T1000 (cell line): ENCODE measurements at regions not wholly inside any gene's neighbourhood (a gene's known extent, or its start where the extent isn't known, plus 50 kb on each side); places are given as distances from the start of the nearest gene placed in this dataset.

Experiments used
- DNase-seq: peaks from one replicate; lab custom pipeline; 2025; ENCODE audit warnings: mixed read lengths; lab: John Stamatoyannopoulos, UW

DNA sequence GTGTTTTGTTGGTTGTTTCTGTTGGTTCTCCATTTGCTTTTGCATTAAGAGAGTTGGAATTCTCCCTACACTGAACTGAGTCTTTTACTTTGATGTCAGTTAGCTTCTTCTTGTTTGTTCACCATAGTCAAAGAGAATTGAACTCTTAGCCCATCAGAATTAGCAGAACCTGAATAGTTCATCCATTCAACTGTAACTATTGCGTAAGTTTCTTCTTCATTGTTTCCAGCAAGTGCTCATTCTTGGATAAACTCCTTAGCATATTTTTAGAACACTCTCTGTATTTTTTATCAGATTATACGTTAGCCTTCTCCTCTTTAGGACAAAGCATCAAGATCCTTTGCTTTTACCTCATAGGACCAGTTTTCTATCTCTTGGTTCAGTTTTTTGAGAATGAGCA is 128.4 kb upstream of the RAB11FIP2 start:
- DNase-seq: no peak

DNA sequence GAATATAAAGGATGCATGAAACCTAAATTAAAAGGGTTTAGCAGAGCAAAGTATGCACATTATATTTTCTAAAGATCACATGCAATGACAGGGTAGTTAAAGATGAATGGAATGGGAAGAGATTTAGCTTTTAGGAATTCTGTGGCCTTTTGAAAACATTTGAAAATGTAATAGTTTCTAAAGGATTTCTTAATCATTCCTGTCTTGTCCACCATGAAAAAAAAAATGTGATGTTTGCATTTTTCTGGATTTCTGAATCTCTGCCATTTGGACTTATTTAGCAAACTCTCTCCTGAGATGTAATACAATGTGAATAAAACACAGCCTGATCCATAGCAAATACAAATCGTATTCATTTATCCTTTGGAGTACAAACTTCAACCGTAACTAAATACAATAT is 126.6 kb upstream of the RAB11FIP2 start:
- no peak for DNase-seq

DNA sequence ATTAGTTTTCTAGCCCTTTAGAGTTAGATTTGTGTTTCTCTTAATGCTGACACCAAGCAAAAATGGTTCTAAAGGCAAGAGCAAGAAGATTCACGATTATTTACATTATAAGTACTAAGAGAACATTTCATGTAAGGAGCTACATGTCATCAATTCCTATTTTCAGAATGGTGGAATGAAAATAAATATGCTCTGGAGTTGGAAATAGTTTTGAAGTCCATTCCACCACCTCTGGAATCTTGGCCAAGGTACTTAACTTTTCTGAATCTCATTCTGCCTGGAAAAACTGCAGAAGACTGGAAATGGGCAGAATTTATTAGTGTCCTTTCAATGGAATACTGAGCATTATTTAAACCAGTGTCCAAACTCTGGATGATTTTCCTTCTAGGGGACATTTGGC is 125.1 kb upstream of the RAB11FIP2 start:
- no peak for DNase-seq

DNA sequence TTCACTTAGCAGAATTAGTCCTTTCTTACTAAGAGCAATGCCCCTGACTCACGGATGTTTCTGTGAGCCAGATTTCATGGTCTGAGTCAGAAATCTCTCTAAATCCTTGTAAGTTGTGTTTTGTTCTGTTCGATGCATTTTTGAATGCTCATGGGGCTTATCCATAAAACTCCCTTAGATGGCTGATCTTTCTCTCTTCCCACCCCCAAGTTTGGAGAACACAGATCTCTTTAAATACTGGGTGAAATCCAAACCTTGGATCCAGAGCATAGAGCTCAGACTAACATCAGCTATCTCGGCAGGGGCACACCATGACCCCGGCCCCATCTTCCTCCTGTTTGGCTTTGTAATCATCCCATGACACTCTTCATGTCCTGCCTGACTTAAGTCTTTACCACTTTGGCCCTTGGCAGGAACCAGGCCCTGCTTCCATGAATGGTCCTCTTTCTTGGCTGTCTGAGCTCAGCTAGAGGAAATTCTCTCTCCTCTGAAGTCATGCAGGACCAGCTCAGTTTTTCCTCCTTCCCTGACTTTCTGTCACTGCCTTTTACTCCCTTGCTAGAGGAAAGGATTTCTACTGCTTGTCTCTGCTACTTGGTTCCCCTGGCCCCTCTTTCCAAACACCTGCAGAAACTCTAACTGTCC is 120.4 kb upstream of the RAB11FIP2 start:
- DNase-seq: no peak

DNA sequence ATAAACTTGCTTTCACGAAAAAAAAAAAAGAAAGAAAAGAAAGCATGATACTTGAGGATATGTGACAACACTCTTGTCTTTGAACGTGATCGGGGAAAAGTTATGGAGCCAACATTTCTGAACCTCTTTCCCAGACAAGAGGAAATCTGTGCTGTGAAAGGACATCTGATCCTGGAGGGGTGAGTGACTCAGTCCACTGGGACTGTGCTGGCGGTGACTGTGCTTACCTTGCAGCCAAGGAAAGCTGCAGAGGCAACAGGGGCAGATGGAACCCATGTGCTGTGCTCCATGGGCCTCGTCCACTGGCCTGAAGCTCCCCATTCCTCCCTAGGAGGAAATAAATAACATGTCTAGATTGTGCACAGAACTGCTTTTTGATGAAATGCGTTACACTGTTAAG is 116.5 kb upstream of the RAB11FIP2 start:
- DNase-seq: peak; percentile 4

DNA sequence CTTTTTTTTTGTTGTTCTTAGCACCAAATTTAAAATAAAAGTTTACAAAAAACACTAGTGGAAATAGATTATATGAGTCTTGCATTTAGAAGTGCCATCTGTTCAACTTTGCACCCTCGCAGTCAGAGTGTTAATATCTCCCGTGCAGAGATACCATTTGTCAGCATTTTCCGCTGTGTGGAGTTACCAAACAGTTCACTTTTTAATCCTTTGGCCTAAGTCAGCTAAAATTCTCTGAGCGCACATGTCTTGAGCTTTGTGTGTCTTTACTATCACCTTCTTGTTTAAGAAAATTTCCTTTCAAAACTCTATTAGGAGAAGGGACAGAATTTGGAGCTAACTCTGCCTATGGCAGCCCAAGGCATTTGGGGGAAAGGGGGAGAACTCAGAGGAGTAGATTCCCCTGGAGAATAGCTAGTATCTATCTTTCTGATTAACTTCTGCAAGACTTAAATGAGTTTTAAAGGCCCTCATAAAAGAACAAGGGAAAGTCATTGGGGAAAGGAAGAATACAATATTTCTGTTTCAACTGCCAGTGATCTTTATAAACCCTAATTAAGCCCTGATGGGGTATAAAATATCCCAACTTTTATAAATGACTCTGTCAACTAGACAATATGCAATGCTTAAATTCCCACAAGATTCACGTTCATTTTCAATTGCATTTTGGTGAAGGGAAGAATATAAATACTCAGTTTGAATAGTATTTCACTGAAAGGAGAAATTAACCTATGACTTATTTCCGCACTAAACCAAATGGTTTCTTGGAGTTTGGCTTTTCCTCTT is 114.9 kb upstream of the RAB11FIP2 start:
- DNase-seq: no peak

DNA sequence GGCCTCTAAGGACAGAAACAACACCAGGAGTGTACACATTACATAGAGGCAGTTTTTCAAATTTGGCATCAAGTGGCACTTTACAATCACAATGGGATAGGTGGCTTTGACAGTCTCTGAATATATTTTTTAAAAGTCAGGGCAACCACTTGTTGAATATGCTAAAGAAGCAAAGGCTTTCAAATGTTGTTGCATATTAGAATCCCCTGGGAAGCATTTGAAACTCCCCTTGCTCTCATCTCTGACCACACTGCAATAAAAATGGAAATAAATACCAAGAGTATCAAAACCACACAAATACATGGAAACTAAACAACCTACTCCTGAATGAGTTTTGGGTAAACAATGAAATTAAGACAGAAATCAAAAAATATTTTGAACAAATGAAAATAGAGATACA is 106.5 kb upstream of the RAB11FIP2 start:
- DNase-seq: no peak

DNA sequence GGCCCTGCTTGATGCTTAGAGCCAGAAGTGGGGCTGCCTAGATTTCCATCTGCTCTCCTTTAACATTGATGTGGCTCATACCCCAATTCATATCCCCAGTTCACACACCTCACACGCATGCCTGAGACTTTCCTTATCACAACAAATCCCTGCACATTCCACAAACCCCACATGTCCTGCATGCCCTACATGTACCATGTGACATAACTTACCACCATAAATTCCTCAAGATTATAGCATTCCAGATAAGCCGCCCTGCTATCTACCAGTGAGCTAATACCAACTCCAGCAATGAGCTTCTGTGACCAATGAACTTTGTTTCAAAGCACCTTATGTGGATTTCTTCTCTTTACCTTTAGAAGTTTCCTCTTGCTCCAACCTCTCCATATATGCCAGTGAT is 104.7 kb upstream of the RAB11FIP2 start:
- no peak for DNase-seq

DNA sequence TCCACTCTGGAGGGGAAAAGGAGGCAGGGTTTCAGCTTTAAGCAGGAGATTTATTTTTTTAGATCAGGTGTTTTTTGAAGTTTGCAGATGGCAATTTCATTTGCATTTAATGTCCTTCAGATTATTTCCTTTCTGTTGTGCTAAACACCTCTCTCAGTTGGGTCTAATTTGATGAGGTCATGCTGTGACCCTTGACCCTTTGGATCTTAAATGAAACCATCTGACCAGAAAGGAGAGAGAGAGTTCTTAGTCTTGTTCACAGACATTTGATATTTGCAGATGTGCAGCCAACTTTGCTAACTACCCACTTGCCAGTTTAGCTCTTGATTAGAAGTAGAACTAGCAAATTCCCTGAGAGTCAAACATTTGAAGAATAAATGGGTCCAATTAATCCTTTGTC is 101.5 kb upstream of the RAB11FIP2 start:
- no peak for DNase-seq

DNA sequence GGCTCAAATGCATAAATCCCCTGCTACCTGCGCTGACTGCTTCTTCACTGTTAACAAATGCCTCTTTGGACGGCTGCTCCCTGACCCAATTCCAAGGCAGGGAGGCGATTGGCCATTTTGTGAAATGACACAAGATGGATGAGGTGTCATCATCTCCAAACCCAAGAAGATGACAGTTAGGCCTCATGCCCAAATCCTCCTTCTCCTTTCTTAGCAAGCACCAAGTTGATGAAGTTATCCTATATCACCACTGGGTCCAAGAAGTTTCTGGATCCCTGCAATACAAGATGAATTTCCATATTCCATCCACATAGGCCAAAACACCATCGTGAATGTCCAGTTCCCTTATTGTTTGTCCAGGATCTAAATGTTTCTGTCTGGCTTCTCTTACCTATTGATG is 98.5 kb upstream of the RAB11FIP2 start:
- DNase-seq: no peak

DNA sequence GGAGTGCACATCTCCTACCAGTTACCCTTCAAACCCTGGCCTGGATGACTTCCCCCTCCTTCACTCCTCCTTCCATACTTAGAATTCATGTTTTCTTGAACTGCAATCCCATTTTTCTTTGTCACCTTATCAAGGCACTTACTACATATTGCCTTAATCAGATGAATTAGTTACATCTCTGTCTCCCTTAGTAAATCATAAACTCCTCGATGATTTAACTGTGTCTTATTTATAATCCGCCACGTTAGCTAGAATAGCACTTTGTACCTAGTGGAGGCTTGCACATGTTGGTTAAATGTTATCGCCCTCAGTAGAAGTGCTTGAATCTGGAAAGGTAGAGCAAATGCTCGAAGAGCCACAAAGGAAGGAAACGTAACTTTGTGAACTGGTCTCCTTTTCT is 94.7 kb upstream of the RAB11FIP2 start:
- DNase-seq: no peak

DNA sequence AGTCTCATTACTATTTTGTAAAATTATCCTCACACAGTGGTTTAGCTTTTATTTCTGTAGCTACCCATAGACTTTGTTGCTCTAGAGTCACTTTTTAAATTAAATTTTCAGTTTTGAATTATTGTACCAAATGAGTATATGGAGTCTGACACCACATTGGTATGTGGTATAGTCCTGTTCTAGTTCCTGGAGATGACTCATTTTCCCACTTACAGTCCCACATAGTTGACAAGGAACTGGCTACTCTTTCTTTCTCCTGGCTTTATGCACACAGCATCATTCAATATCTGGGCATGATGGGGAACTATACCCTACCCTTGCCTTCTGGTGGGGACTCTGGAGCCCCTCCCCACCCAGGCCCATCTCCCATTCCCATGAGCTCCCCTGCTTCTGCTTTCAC is 92.6 kb upstream of the RAB11FIP2 start:
- no peak for DNase-seq

DNA sequence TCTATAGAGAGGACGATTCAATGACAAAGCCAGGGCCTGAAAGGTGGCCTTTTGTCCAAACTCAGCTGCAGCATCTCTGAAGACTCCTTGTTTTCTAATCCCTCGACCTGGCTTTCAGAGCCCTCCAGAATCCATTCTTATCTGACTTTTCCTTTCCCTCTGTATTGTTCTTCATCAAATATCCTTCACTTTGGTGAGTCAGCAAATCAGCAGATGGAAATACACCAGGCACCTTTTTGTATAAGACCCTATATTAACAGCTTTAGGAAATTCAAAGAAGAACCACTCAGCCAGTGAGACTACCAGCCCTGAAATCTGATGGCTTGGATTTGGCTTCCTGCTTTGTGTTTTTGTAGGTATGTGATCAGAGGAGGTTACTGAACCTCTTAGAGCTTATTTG is 81.9 kb upstream of the RAB11FIP2 start:
- no peak for DNase-seq

DNA sequence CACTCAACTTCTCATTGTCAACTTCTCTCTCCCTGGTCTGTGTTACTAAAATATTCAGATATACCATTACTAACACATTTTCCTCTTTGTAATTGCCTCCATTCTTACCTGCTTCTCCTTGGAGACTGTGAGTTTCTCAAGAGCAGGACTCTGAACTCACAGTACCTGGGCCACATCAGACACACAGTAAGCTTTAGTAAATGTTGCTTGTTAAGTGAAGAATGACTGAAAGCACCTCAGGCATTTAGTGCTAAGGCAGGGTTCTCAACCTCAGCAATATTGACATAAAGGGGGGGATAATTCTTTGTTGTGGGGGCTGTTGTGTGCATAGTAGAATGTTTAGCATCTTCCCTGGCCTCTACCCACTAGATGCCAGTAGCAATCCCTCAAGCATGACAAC is 72.0 kb upstream of the RAB11FIP2 start:
- no peak for DNase-seq

DNA sequence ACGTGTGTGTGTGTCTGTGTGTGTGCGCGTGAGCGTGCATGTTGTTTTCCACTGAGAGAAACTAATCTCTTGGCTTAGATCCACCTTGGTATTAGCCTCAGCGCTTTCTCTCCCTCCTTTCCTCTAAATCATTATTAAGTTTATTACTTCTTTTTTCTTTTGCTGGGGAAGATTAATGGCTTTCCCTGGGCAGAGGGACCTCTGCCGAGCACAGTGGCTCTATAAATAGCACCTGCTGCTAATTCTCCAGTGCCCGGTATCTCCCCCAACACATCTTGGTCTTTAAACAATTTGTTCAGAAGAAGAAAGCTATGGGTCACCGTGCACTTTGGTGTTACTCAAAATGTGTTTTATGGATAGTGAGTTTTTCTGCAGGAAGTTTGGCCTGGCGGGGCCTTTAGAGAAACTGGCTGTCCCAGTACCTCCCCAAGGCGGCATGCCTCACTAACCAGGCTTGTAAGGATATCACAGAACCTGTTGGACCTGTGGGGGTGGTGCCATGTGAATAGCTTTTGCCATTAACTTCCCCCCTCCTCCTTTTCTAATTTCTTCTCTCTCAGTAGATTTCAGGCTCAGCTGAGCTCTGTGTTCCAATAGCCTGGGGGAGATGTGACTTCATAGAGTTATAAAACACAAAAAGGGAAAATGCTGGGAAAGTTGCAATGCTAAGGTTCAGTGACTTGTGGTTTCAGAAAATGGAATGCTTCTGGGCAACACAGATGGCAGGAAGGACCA is 70.1 kb upstream of the RAB11FIP2 start:
- DNase-seq: no peak

DNA sequence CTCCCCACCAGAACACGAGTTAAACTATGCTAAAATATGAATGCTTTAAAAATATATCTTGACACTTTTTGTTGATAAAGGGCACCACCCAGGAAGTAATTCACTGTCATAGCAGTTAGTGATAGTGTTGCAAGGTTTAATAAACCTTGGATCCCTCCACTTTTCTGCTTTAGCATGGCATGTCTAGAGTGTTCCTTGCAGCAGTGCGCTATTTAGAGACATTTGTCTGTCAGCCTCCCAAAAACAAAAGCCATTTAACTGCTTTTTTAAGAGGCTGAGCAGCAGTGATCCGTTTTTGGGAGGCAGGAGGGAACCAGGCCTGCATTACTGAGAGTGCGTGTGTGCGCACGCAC is 69.6 kb upstream of the RAB11FIP2 start:
- no peak for DNase-seq

DNA sequence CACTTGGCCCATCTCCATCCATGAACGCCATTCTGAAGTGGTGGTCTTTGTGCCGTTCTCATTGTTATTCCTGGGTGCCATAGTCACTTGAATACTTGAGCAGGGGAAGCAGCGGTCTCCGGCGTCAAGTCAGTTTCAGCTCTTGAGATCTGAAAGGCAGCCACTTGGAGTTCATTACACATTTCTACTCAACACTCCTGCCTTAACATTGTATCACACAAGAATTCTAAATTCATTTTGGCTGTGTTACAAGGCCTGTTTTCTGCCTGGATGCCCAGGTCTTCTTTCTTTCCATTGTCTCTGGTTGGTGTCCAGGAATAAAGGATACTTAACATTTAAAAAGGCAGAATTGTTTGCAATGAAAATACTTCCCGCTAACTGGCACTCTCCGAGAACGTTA is 69.0 kb upstream of the RAB11FIP2 start:
- DNase-seq: no peak

DNA sequence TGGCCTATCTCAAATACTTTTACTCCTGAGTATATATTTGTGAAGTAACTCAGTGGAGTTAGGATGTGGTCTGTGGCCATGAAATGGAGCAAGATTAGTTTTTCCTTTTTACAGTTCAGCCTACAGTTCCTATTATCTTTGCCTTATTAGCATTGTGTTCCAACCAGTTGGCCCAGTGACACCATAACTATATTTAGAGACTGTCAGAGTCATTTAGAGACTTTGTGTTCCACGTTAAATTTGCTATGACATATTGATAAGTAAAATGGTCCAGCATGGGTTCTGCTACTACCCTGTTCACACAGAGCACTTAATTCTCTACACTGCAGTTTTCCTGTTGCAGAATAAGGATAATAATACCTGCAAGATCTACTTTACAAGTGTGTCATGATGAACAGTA is 68.3 kb upstream of the RAB11FIP2 start:
- DNase-seq: no peak

DNA sequence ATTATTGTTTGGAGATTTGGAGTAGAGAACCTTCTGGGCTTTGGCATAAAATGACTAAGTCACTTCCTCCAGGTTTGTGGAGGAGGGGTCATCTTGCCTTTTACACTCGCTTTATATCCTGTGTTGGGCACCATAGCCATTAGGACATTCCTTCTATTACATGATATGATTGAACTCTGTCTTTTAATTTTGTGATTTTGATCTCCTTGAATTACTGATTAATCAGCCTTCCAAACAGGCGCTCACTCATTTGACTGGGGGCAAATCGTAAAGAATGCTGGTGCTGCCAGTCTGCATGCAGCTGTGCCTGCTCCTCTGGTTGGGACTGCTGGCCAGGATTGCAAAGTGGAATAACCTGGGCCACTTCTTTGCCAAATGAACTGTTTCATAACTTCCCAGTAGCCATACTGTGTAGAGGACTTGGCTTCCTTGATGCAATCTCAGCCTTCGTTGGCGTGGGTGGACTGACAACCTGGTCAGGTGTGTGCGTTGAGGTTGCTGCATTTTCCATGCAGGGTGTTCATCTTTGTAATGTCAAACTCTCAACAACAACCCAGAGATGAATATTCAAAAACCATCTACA is 65.9 kb upstream of the RAB11FIP2 start:
- DNase-seq: no peak

DNA sequence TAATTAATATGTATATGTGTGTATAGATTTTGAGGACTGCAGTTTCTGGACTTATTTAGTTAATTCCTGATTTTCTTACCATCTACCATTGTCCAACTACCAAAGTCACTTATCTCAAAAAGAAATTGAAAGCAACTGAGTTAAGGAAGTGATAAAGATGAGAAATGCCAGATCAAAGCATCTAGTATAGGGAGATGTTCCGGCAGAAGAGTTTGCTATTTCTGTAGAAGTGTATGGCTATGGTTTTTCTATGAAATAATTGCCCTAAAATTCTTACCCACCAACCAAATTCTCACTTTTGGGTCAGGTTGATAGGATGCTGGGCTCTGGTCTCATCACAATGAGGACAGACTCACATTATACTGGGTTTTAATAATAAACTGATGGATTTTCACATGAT is 64.0 kb upstream of the RAB11FIP2 start:
- no peak for DNase-seq

DNA sequence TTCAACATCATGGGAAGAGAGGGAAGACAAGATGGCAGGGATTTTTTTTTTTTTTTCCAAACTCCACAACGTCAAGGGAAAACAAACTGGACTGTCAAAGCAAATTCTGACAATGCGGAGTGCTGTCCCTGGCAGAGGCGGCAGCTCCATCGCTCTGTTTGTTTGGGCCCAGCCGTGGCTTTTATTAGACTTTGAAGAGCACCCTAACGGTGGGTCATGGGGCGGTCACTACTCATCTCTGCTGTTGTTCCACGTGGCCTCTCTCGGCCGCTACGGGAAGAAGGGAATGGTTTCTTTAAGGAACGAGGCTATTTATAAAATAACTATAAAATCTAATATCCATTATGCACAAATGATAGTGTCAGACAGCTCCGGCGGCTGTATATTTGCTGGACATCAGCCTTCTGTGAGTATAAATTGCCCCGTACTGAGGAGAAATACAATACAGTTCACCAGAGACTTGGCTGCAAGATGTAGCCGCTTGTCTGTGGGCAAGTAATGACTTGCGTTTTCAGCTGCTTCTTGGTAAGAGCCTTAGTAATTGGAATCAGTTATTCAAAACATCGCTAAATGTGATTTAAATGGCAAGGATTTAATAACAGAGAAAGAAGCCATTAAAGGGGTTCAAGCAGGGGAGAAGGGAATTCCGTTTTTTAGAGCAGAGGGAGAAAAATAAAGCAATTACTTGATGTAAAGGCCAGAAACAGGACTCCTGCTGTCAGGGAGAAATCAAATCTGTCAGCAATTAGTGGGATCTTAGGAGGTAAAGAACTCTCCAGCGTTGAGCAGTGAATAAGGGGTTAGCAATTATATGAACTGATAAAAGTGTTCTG is 61.7 kb upstream of the RAB11FIP2 start:
- DNase-seq: no peak

DNA sequence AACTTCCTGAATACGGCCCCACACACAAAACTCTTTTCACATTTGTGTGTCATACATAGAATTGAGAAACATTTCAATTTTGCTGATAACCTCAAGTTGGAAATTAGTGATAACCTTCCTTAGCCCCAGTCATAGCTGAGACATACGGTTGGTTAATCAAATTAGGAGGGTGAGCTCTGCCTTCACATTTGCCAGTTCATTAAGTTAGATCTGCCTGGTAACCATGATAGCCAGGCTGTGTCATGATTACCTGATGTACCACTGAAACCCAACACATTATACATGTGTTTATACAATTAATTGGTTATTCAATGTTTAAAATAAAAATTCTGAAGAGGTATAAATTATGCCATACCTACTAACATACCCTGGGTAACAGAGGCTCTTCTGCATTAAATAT is 60.8 kb upstream of the RAB11FIP2 start:
- DNase-seq: no peak
